NT2/D1 (cell line): ENCODE measurements at regions not wholly inside any gene's neighbourhood (a gene's known extent, or its start where the extent isn't known, plus 50 kb on each side); places are given as distances from the start of the nearest gene placed in this dataset.

Experiments used
- SUZ12 ChIP-seq: IDR thresholded peaks from 2 replicates; pipeline ENCODE4 v1.6.1; 2011; ENCODE audit not compliant: insufficient read length, insufficient read depth; ENCODE audit errors: extremely low read depth
- YY1 ChIP-seq: IDR thresholded peaks from 2 replicates; pipeline ENCODE4 v1.6.1; 2011; ENCODE audit not compliant: insufficient read length, insufficient read depth

DNA sequence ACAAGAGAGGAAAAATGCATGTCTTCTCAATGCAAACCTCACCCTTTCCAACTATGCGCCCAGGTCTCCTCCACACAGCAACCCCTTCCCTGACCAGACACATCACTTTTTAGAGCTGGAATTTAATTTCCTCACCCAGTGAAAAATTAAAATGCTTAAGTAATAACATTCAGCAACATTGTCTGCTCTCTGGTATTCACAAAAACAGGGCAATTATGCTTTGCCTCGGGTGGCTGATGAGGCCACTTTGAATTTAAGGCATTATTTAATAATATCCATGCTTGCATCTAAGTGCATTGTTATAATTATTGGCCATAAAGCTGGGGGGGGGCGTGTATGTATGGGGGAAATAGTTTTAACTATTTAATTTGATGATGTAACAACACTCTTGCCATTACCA is 777.8 kb upstream of the NRSN1 start:
- no peak for TF ChIP-seq YY1
- TF ChIP-seq SUZ12: no peak
